ENCODE measurements at regions not wholly inside any gene's neighbourhood (a gene's known extent, or its start where the extent isn't known, plus 50 kb on each side); places are given as distances from the start of the nearest gene placed in this dataset.
A peak's percentile ranks its signal among the peaks of the same experiment; 100 is the strongest.

- Histone ChIP-seq H3K9me3 (ENCODE audit: low read depth, low read length) (peaks cover 1% of the 10 kb centered on the region), H3K36me3 (ENCODE audit: insufficient read depth, low read length) (no peaks in the 10 kb centered on the region), H3K4me1 (ENCODE audit: insufficient read depth, low read length) (no peaks in the 10 kb centered on the region), H3K4me2 (ENCODE audit: insufficient read depth, low read length) (no peak overlapping the region), H3K4me3 (ENCODE audit: insufficient read depth, low read length) (no peak overlapping the region), H4K20me1 (ENCODE audit: insufficient read depth, low read length) (no peaks in the 10 kb centered on the region), H3K79me2 (ENCODE audit: insufficient read depth, low read length) (no peaks in the 10 kb centered on the region), H3K27ac (ENCODE audit: low read depth, low read length) (no peak overlapping the region), H2AFZ (ENCODE audit: low read length) (no peak overlapping the region), H3K27me3 (ENCODE audit: insufficient read depth, low read length) (no peaks in the 10 kb centered on the region)
- DNase-seq (ENCODE audit: insufficient read length, low spot score, missing footprints) = no peak
- TF ChIP-seq, protein P1, sequence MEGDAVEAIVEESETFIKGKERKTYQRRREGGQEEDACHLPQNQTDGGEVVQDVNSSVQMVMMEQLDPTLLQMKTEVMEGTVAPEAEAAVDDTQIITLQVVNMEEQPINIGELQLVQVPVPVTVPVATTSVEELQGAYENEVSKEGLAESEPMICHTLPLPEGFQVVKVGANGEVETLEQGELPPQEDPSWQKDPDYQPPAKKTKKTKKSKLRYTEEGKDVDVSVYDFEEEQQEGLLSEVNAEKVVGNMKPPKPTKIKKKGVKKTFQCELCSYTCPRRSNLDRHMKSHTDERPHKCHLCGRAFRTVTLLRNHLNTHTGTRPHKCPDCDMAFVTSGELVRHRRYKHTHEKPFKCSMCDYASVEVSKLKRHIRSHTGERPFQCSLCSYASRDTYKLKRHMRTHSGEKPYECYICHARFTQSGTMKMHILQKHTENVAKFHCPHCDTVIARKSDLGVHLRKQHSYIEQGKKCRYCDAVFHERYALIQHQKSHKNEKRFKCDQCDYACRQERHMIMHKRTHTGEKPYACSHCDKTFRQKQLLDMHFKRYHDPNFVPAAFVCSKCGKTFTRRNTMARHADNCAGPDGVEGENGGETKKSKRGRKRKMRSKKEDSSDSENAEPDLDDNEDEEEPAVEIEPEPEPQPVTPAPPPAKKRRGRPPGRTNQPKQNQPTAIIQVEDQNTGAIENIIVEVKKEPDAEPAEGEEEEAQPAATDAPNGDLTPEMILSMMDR (IDR thresholded peaks at IDR 0.05; ENCODE audit: extremely low read depth, low read depth, low read length) = no peak
Observed at GRCh38 chr16:72705801-72706200, 342.1 kb downstream of the ZFHX3 start.

GRCh38 chr16:72704746-72705372, 343.1 kb downstream of the ZFHX3 start:
- Histone ChIP-seq H4K20me1 (ENCODE audit: insufficient read depth, low read length) (no peaks in the 10 kb centered on the region), H3K4me1 (ENCODE audit: insufficient read depth, low read length) (no peaks in the 10 kb centered on the region), H3K36me3 (ENCODE audit: insufficient read depth, low read length) (no peaks in the 10 kb centered on the region), H3K4me3 (ENCODE audit: insufficient read depth, low read length) (no peak overlapping the region), H3K4me2 (ENCODE audit: insufficient read depth, low read length) (no peak overlapping the region), H2AFZ (ENCODE audit: low read length) (no peak overlapping the region), H3K9me3 (ENCODE audit: low read depth, low read length) (no peaks in the 10 kb centered on the region), H3K27ac (ENCODE audit: low read depth, low read length) (no peak overlapping the region), H3K27me3 (ENCODE audit: insufficient read depth, low read length) (no peaks in the 10 kb centered on the region), H3K79me2 (ENCODE audit: insufficient read depth, low read length) (no peaks in the 10 kb centered on the region)
- DNase-seq (ENCODE audit: insufficient read length, low spot score, missing footprints) = no peak
- TF ChIP-seq, protein P1 (IDR thresholded peaks at IDR 0.05; ENCODE audit: extremely low read depth, low read depth, low read length) = no peak

DNA sequence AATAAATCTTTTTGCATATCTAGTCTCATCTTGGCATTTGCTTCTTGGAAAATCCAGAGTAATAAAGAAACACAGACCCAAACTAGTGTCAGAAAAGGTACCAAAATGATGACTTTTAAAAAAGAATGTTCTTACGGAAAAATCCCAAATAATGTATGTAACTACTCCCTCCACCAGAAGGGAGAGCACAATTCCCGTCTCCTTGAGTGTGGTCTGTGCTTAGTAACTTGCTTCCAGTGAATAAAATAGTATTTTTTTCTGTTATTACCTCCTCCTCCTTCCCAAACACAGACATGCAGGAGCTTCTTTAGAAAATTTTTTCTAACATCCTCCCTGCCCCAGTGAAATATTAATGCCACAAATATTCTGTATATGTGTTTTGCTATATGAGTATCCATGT, 358.1 kb downstream of the ZFHX3 start:
- no peak overlapping the region for H3K4me2 ChIP-seq (ENCODE audit: insufficient read depth, low read length)
- no peak overlapping the region for H2AFZ ChIP-seq (ENCODE audit: low read length)
- no peak overlapping the region for H3K4me3 ChIP-seq (ENCODE audit: insufficient read depth, low read length)
- H3K27me3 ChIP-seq (ENCODE audit: insufficient read depth, low read length) = no peaks in the 10 kb centered on the region
- H3K4me1 ChIP-seq (ENCODE audit: insufficient read depth, low read length) = no peaks in the 10 kb centered on the region
- no peak for DNase-seq (ENCODE audit: insufficient read length, low spot score, missing footprints)
- no peaks in the 10 kb centered on the region for H3K9me3 ChIP-seq (ENCODE audit: low read depth, low read length)
- no peaks in the 10 kb centered on the region for H4K20me1 ChIP-seq (ENCODE audit: insufficient read depth, low read length)
- no peaks in the 10 kb centered on the region for H3K36me3 ChIP-seq (ENCODE audit: insufficient read depth, low read length)
- TF ChIP-seq, protein P1 (IDR thresholded peaks at IDR 0.05; ENCODE audit: extremely low read depth, low read depth, low read length) = peak; percentile 22
- no peak overlapping the region for H3K27ac ChIP-seq (ENCODE audit: low read depth, low read length)
- no peaks in the 10 kb centered on the region for H3K79me2 ChIP-seq (ENCODE audit: insufficient read depth, low read length)

DNA sequence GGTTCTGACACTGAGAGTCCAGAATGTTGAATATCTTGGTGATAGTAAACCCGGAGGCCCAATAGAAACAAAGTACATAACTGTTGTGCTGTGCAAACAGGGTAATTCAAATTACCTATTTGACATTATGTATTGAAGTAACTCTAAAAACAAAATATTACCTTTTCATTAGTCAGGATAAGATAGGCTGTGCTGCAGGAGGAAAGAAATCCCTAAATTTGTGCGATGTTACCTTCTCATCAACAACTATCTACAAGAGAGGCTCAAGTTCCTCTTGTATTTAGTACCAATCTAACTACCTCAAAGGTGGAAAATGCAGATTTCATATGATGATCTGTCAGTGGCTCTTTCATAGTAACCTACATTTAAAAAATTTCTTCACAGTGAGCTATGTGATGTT, 367.2 kb downstream of the ZFHX3 start:
- Histone ChIP-seq H3K27me3 (ENCODE audit: insufficient read depth, low read length) (no peaks in the 10 kb centered on the region), H2AFZ (ENCODE audit: low read length) (no peak overlapping the region), H3K27ac (ENCODE audit: low read depth, low read length) (no peak overlapping the region), H3K36me3 (ENCODE audit: insufficient read depth, low read length) (no peaks in the 10 kb centered on the region), H4K20me1 (ENCODE audit: insufficient read depth, low read length) (no peaks in the 10 kb centered on the region), H3K4me1 (ENCODE audit: insufficient read depth, low read length) (no peaks in the 10 kb centered on the region), H3K9me3 (ENCODE audit: low read depth, low read length) (no peaks in the 10 kb centered on the region), H3K79me2 (ENCODE audit: insufficient read depth, low read length) (no peaks in the 10 kb centered on the region), H3K4me2 (ENCODE audit: insufficient read depth, low read length) (no peak overlapping the region), H3K4me3 (ENCODE audit: insufficient read depth, low read length) (no peak overlapping the region)
- TF ChIP-seq, protein P1 (IDR thresholded peaks at IDR 0.05; ENCODE audit: extremely low read depth, low read depth, low read length) = no peak
- no peak for DNase-seq (ENCODE audit: insufficient read length, low spot score, missing footprints)
